ENCODE measurements at regions not wholly inside any gene's neighbourhood (a gene's known extent, or its start where the extent isn't known, plus 50 kb on each side); places are given as distances from the start of the nearest gene placed in this dataset.

- CTCF ChIA-PET = no interaction called here
- no peaks in the 10 kb centered on the region for H3K36me3 Mint-ChIP-seq
- WGBS (ENCODE audit: insufficient coverage) = no CpG with 5 or more reads among the region's 2 CpGs
- no peak for DNase-seq
- Histone ChIP-seq H3K4me1 (ENCODE audit: control insufficient read depth in 1 of 2, extremely low read depth in 1 of 2, insufficient read depth in 2 of 2, low read length in 2 of 2) (no peaks in the 10 kb centered on the region), H3K4me3 (ENCODE audit: control insufficient read depth in 1 of 2, extremely low read depth in 1 of 2, low read length in 1 of 2) (no peak overlapping the region), H3K36me3 (ENCODE audit: control insufficient read depth in 2 of 2, extremely low read depth in 1 of 2, insufficient read depth in 1 of 2, low read length in 1 of 2) (no peaks in the 10 kb centered on the region), H3K27me3 (replicated peaks in 1 of 2; ENCODE audit: control insufficient read depth in 2 of 2, extremely low read depth in 1 of 2, insufficient read depth in 2 of 2, low read length in 1 of 2) (no peaks in the 10 kb centered on the region), H3K27ac (ENCODE audit: low read length) (no peak overlapping the region), H3K9me3 (no peaks in the 10 kb centered on the region)
- H3K27ac Mint-ChIP-seq = no peak overlapping the region
- no peaks in the 10 kb centered on the region for H3K4me1 Mint-ChIP-seq
- H3K9me3 Mint-ChIP-seq = peaks cover 7 to 17% (median 9%) of the 10 kb centered on the region in 3 donors
- ATAC-seq (replicated peaks in 1 of 4) = no peak
- no peaks in the 10 kb centered on the region for H3K27me3 Mint-ChIP-seq
- POLR2A ChIA-PET = no interaction called here
- no peak overlapping the region for H3K4me3 Mint-ChIP-seq
Observed at GRCh38 chr9:118963674-118964073, 405.6 kb downstream of the BRINP1 start.

GRCh38 chr9:118967901-118968300 is 401.3 kb downstream of the BRINP1 start:
- POLR2A ChIA-PET = no interaction called here
- peaks cover 7 to 24% (median 16%) of the 10 kb centered on the region in 3 donors for H3K9me3 Mint-ChIP-seq
- WGBS (ENCODE audit: insufficient coverage) = no CpG with 5 or more reads among the region's 3 CpGs
- Histone ChIP-seq H3K27ac (ENCODE audit: low read length) (no peak overlapping the region), H3K36me3 (ENCODE audit: control insufficient read depth in 2 of 2, extremely low read depth in 1 of 2, insufficient read depth in 1 of 2, low read length in 1 of 2) (no peaks in the 10 kb centered on the region), H3K9me3 (no peaks in the 10 kb centered on the region), H3K4me3 (ENCODE audit: control insufficient read depth in 1 of 2, extremely low read depth in 1 of 2, low read length in 1 of 2) (no peak overlapping the region), H3K4me1 (ENCODE audit: control insufficient read depth in 1 of 2, extremely low read depth in 1 of 2, insufficient read depth in 2 of 2, low read length in 2 of 2) (no peaks in the 10 kb centered on the region), H3K27me3 (replicated peaks in 1 of 2; ENCODE audit: control insufficient read depth in 2 of 2, extremely low read depth in 1 of 2, insufficient read depth in 2 of 2, low read length in 1 of 2) (no peaks in the 10 kb centered on the region)
- DNase-seq (no peak), ATAC-seq (replicated peaks in 1 of 4) (no peak)
- H3K27ac Mint-ChIP-seq = no peak overlapping the region
- no peaks in the 10 kb centered on the region for H3K4me1 Mint-ChIP-seq
- H3K36me3 Mint-ChIP-seq = no peaks in the 10 kb centered on the region
- no peaks in the 10 kb centered on the region for H3K27me3 Mint-ChIP-seq
- no peak overlapping the region for H3K4me3 Mint-ChIP-seq
- CTCF ChIA-PET = no interaction called here

- no peaks in the 10 kb centered on the region for H3K36me3 ChIP-seq (ENCODE audit: control insufficient read depth in 2 of 2, extremely low read depth in 1 of 2, insufficient read depth in 1 of 2, low read length in 1 of 2)
- no peak overlapping the region for H3K4me3 ChIP-seq (ENCODE audit: control insufficient read depth in 1 of 2, extremely low read depth in 1 of 2, low read length in 1 of 2)
- no peaks in the 10 kb centered on the region for H3K9me3 ChIP-seq
- ChIA-PET CTCF (no interaction called here), POLR2A (no interaction called here)
- no peak for DNase-seq
- H3K4me1 ChIP-seq (ENCODE audit: control insufficient read depth in 1 of 2, extremely low read depth in 1 of 2, insufficient read depth in 2 of 2, low read length in 2 of 2) = no peaks in the 10 kb centered on the region
- no peaks in the 10 kb centered on the region for H3K27me3 ChIP-seq (replicated peaks in 1 of 2; ENCODE audit: control insufficient read depth in 2 of 2, extremely low read depth in 1 of 2, insufficient read depth in 2 of 2, low read length in 1 of 2)
- Mint-ChIP-seq H3K4me3 (no peak overlapping the region), H3K27me3 (no peaks in the 10 kb centered on the region), H3K4me1 (no peaks in the 10 kb centered on the region), H3K9me3 (peaks cover 2 to 4% (median 3%) of the 10 kb centered on the region in 3 donors), H3K36me3 (no peaks in the 10 kb centered on the region), H3K27ac (no peak overlapping the region)
- no peak for ATAC-seq (replicated peaks in 1 of 4)
- no peak overlapping the region for H3K27ac ChIP-seq (ENCODE audit: low read length)
- WGBS (ENCODE audit: insufficient coverage) = no CpG with 5 or more reads among the region's 1 CpG
Observed at GRCh38 chr9:118975736-118976135, 393.5 kb downstream of the BRINP1 start.

- Histone ChIP-seq H3K4me1 (ENCODE audit: control insufficient read depth in 1 of 2, extremely low read depth in 1 of 2, insufficient read depth in 2 of 2, low read length in 2 of 2) (no peaks in the 10 kb centered on the region), H3K27ac (ENCODE audit: low read length) (no peak overlapping the region), H3K9me3 (no peaks in the 10 kb centered on the region), H3K36me3 (ENCODE audit: control insufficient read depth in 2 of 2, extremely low read depth in 1 of 2, insufficient read depth in 1 of 2, low read length in 1 of 2) (no peaks in the 10 kb centered on the region), H3K27me3 (replicated peaks in 1 of 2; ENCODE audit: control insufficient read depth in 2 of 2, extremely low read depth in 1 of 2, insufficient read depth in 2 of 2, low read length in 1 of 2) (no peaks in the 10 kb centered on the region), H3K4me3 (ENCODE audit: control insufficient read depth in 1 of 2, extremely low read depth in 1 of 2, low read length in 1 of 2) (no peak overlapping the region)
- ATAC-seq (replicated peaks in 1 of 4) (no peak), DNase-seq (no peak)
- ChIA-PET POLR2A (no interaction called here), CTCF (no interaction called here)
- no CpG with 5 or more reads among the region's 2 CpGs for WGBS (ENCODE audit: insufficient coverage)
- H3K27me3 Mint-ChIP-seq = no peaks in the 10 kb centered on the region
- no peak overlapping the region for H3K27ac Mint-ChIP-seq
- H3K9me3 Mint-ChIP-seq = peaks cover 0 to 4% (median 4%) of the 10 kb centered on the region in 3 donors
- H3K4me1 Mint-ChIP-seq = no peaks in the 10 kb centered on the region
- H3K4me3 Mint-ChIP-seq = no peak overlapping the region
- H3K36me3 Mint-ChIP-seq = no peaks in the 10 kb centered on the region
Observed at GRCh38 chr9:118976160-118976559, 393.1 kb downstream of the BRINP1 start.

GRCh38 chr9:118984607-118985006 is 384.6 kb downstream of the BRINP1 start:
- Histone ChIP-seq H3K27ac (ENCODE audit: low read length) (no peak overlapping the region), H3K36me3 (ENCODE audit: control insufficient read depth in 2 of 2, extremely low read depth in 1 of 2, insufficient read depth in 1 of 2, low read length in 1 of 2) (no peaks in the 10 kb centered on the region), H3K4me1 (ENCODE audit: control insufficient read depth in 1 of 2, extremely low read depth in 1 of 2, insufficient read depth in 2 of 2, low read length in 2 of 2) (no peaks in the 10 kb centered on the region), H3K27me3 (replicated peaks in 1 of 2; ENCODE audit: control insufficient read depth in 2 of 2, extremely low read depth in 1 of 2, insufficient read depth in 2 of 2, low read length in 1 of 2) (no peaks in the 10 kb centered on the region), H3K9me3 (no peaks in the 10 kb centered on the region), H3K4me3 (ENCODE audit: control insufficient read depth in 1 of 2, extremely low read depth in 1 of 2, low read length in 1 of 2) (no peak overlapping the region)
- POLR2A ChIA-PET = no interaction called here
- WGBS (ENCODE audit: insufficient coverage) = 88% methylated on average over 1 of the region's 1 CpG
- H3K4me1 Mint-ChIP-seq = no peaks in the 10 kb centered on the region
- H3K9me3 Mint-ChIP-seq = peaks cover 0 to 14% (median 4%) of the 10 kb centered on the region in 3 donors
- CTCF ChIA-PET = no interaction called here
- no peak overlapping the region for H3K27ac Mint-ChIP-seq
- ATAC-seq (replicated peaks in 1 of 4) (no peak), DNase-seq (no peak)
- no peak overlapping the region for H3K4me3 Mint-ChIP-seq
- no peaks in the 10 kb centered on the region for H3K36me3 Mint-ChIP-seq
- H3K27me3 Mint-ChIP-seq = no peaks in the 10 kb centered on the region

GRCh38 chr9:118985851-118986250 is 383.4 kb downstream of the BRINP1 start:
- Histone ChIP-seq H3K4me3 (ENCODE audit: control insufficient read depth in 1 of 2, extremely low read depth in 1 of 2, low read length in 1 of 2) (no peak overlapping the region), H3K27ac (ENCODE audit: low read length) (no peak overlapping the region), H3K9me3 (no peaks in the 10 kb centered on the region), H3K36me3 (ENCODE audit: control insufficient read depth in 2 of 2, extremely low read depth in 1 of 2, insufficient read depth in 1 of 2, low read length in 1 of 2) (no peaks in the 10 kb centered on the region), H3K27me3 (replicated peaks in 1 of 2; ENCODE audit: control insufficient read depth in 2 of 2, extremely low read depth in 1 of 2, insufficient read depth in 2 of 2, low read length in 1 of 2) (no peaks in the 10 kb centered on the region), H3K4me1 (ENCODE audit: control insufficient read depth in 1 of 2, extremely low read depth in 1 of 2, insufficient read depth in 2 of 2, low read length in 2 of 2) (no peaks in the 10 kb centered on the region)
- H3K27me3 Mint-ChIP-seq = no peaks in the 10 kb centered on the region
- CTCF ChIA-PET = no interaction called here
- DNase-seq = no peak
- H3K36me3 Mint-ChIP-seq = no peaks in the 10 kb centered on the region
- no CpG with 5 or more reads among the region's 1 CpG for WGBS (ENCODE audit: insufficient coverage)
- H3K27ac Mint-ChIP-seq = no peak overlapping the region
- H3K9me3 Mint-ChIP-seq = peaks cover 0 to 18% (median 0%) of the 10 kb centered on the region in 3 donors
- H3K4me3 Mint-ChIP-seq = no peak overlapping the region
- H3K4me1 Mint-ChIP-seq = no peaks in the 10 kb centered on the region
- no peak for ATAC-seq (replicated peaks in 1 of 4)
- POLR2A ChIA-PET = no interaction called here

- H3K4me1 ChIP-seq (ENCODE audit: control insufficient read depth in 1 of 2, extremely low read depth in 1 of 2, insufficient read depth in 2 of 2, low read length in 2 of 2) = no peaks in the 10 kb centered on the region
- H3K36me3 ChIP-seq (ENCODE audit: control insufficient read depth in 2 of 2, extremely low read depth in 1 of 2, insufficient read depth in 1 of 2, low read length in 1 of 2) = no peaks in the 10 kb centered on the region
- Mint-ChIP-seq H3K36me3 (no peaks in the 10 kb centered on the region), H3K27me3 (no peaks in the 10 kb centered on the region), H3K27ac (no peak overlapping the region), H3K4me3 (no peak overlapping the region), H3K9me3 (peaks cover 0 to 19% (median 0%) of the 10 kb centered on the region in 3 donors), H3K4me1 (no peaks in the 10 kb centered on the region)
- no peaks in the 10 kb centered on the region for H3K27me3 ChIP-seq (replicated peaks in 1 of 2; ENCODE audit: control insufficient read depth in 2 of 2, extremely low read depth in 1 of 2, insufficient read depth in 2 of 2, low read length in 1 of 2)
- WGBS (ENCODE audit: insufficient coverage) = no CpG with 5 or more reads among the region's 4 CpGs
- ATAC-seq (replicated peaks in 1 of 4) (no peak), DNase-seq (no peak)
- no peak overlapping the region for H3K4me3 ChIP-seq (ENCODE audit: control insufficient read depth in 1 of 2, extremely low read depth in 1 of 2, low read length in 1 of 2)
- CTCF ChIA-PET = no interaction called here
- H3K9me3 ChIP-seq = no peaks in the 10 kb centered on the region
- no peak overlapping the region for H3K27ac ChIP-seq (ENCODE audit: low read length)
- POLR2A ChIA-PET = no interaction called here
Observed at GRCh38 chr9:118987167-118987566, 382.1 kb downstream of the BRINP1 start.

Measured in T-cell (primary cell).